ENCODE measurements at regions not wholly inside any gene's neighbourhood (a gene's known extent, or its start where the extent isn't known, plus 50 kb on each side); places are given as distances from the start of the nearest gene placed in this dataset.

GRCh38 chr2:217515615-217516309 lies 487.0 kb downstream of the TNS1 start:
- Histone ChIP-seq H3K27ac (no peak overlapping the region), H3K4me3 (ENCODE audit: low read depth, low read length) (no peak overlapping the region), H3K27me3 (ENCODE audit: control insufficient read depth, insufficient read depth, low read length) (no peaks in the 10 kb centered on the region), H3K4me2 (ENCODE audit: low read length) (no peak overlapping the region), H3K79me2 (no peaks in the 10 kb centered on the region), H3K9ac (no peak overlapping the region), H3K9me3 (ENCODE audit: control insufficient read depth, low read length) (no peaks in the 10 kb centered on the region), H3K4me1 (peaks cover 13% of the 10 kb centered on the region), H2AFZ (no peak overlapping the region), H3K36me3 (ENCODE audit: control insufficient read depth, insufficient read depth, low read length) (no peaks in the 10 kb centered on the region)
- no peak for TF ChIP-seq CTCF (IDR thresholded peaks at IDR 0.05)

GRCh38 chr2:217513258-217513657 lies 489.5 kb downstream of the TNS1 start:
- H3K4me3 ChIP-seq (ENCODE audit: low read depth, low read length) = no peak overlapping the region
- no peaks in the 10 kb centered on the region for H3K79me2 ChIP-seq
- H3K27me3 ChIP-seq (ENCODE audit: control insufficient read depth, insufficient read depth, low read length) = no peaks in the 10 kb centered on the region
- H3K9me3 ChIP-seq (ENCODE audit: control insufficient read depth, low read length) = no peaks in the 10 kb centered on the region
- TF ChIP-seq CTCF (IDR thresholded peaks at IDR 0.05) = no peak
- H3K4me2 ChIP-seq (ENCODE audit: low read length) = no peak overlapping the region
- H3K9ac ChIP-seq = no peak overlapping the region
- H3K36me3 ChIP-seq (ENCODE audit: control insufficient read depth, insufficient read depth, low read length) = no peaks in the 10 kb centered on the region
- peak overlapping the region; percentile 25 for H3K27ac ChIP-seq
- H3K4me1 ChIP-seq = peaks cover 13% of the 10 kb centered on the region
- no peak overlapping the region for H2AFZ ChIP-seq

GRCh38 chr2:217512728-217513127 lies 490.1 kb downstream of the TNS1 start:
- Histone ChIP-seq H3K9me3 (ENCODE audit: control insufficient read depth, low read length) (no peaks in the 10 kb centered on the region), H3K79me2 (no peaks in the 10 kb centered on the region), H3K36me3 (ENCODE audit: control insufficient read depth, insufficient read depth, low read length) (no peaks in the 10 kb centered on the region), H3K27ac (no peak overlapping the region), H2AFZ (no peak overlapping the region), H3K4me3 (ENCODE audit: low read depth, low read length) (no peak overlapping the region), H3K27me3 (ENCODE audit: control insufficient read depth, insufficient read depth, low read length) (no peaks in the 10 kb centered on the region), H3K9ac (no peak overlapping the region), H3K4me2 (ENCODE audit: low read length) (no peak overlapping the region), H3K4me1 (peaks cover 13% of the 10 kb centered on the region)
- no peak for TF ChIP-seq CTCF (IDR thresholded peaks at IDR 0.05)

- TF ChIP-seq CTCF (IDR thresholded peaks at IDR 0.05) = no peak
- Histone ChIP-seq H3K79me2 (no peaks in the 10 kb centered on the region), H2AFZ (no peak overlapping the region), H3K27ac (peak overlapping the region; percentile 18), H3K4me3 (ENCODE audit: low read depth, low read length) (no peak overlapping the region), H3K9ac (no peak overlapping the region), H3K4me1 (peaks cover 13% of the 10 kb centered on the region), H3K36me3 (ENCODE audit: control insufficient read depth, insufficient read depth, low read length) (no peaks in the 10 kb centered on the region), H3K4me2 (ENCODE audit: low read length) (no peak overlapping the region), H3K9me3 (ENCODE audit: control insufficient read depth, low read length) (no peaks in the 10 kb centered on the region), H3K27me3 (ENCODE audit: control insufficient read depth, insufficient read depth, low read length) (no peaks in the 10 kb centered on the region)
Observed at GRCh38 chr2:217512259-217512658, 490.5 kb downstream of the TNS1 start.

- no peak for TF ChIP-seq CTCF (IDR thresholded peaks at IDR 0.05)
- peaks cover 13% of the 10 kb centered on the region for H3K4me1 ChIP-seq
- no peak overlapping the region for H3K4me3 ChIP-seq (ENCODE audit: low read depth, low read length)
- no peaks in the 10 kb centered on the region for H3K9me3 ChIP-seq (ENCODE audit: control insufficient read depth, low read length)
- H3K79me2 ChIP-seq = no peaks in the 10 kb centered on the region
- no peak overlapping the region for H3K4me2 ChIP-seq (ENCODE audit: low read length)
- H3K27ac ChIP-seq = peak overlapping the region; percentile 18
- H2AFZ ChIP-seq = no peak overlapping the region
- no peaks in the 10 kb centered on the region for H3K27me3 ChIP-seq (ENCODE audit: control insufficient read depth, insufficient read depth, low read length)
- H3K9ac ChIP-seq = no peak overlapping the region
- no peaks in the 10 kb centered on the region for H3K36me3 ChIP-seq (ENCODE audit: control insufficient read depth, insufficient read depth, low read length)
Observed at GRCh38 chr2:217511850-217512249, 490.9 kb downstream of the TNS1 start.
